GM10266 (cell line): ENCODE measurements at regions not wholly inside any gene's neighbourhood (a gene's known extent, or its start where the extent isn't known, plus 50 kb on each side); places are given as distances from the start of the nearest gene placed in this dataset.

ENCODE experiments used
- DNase-seq: peaks from one replicate; pipeline ENCODE4 v3.0.0; 2012; ENCODE audit errors: extremely low spot score
- TF ChIP-seq, protein P1 (sequence below): IDR thresholded peaks from 2 replicates; pipeline ENCODE4 v1.5.1; 2012; ENCODE audit warnings: mild to moderate bottlenecking, low read depth; ENCODE audit not compliant: control insufficient read depth, insufficient read depth; ENCODE audit errors: missing control alignments

DNA sequence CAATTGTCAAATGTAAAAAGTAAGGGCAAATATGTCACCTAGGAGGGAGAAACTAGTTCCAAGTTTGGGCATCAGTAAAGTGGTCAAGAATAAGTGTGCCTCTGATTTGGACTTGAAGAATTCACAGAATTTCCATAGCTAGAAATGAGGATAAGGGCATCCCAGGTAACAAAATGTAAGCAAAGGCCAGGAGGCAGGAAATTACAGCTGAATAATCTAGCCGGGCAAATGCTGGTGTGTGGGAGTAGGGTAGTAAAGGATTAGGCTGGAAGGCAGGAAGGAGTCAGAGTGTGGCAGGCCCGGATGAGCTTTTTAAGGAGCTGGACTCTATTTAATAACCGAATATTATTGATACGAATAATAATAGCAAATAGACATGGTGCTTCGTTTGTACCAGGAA is 144.9 kb upstream of the EGFLAM start:
- TF ChIP-seq, protein P1, sequence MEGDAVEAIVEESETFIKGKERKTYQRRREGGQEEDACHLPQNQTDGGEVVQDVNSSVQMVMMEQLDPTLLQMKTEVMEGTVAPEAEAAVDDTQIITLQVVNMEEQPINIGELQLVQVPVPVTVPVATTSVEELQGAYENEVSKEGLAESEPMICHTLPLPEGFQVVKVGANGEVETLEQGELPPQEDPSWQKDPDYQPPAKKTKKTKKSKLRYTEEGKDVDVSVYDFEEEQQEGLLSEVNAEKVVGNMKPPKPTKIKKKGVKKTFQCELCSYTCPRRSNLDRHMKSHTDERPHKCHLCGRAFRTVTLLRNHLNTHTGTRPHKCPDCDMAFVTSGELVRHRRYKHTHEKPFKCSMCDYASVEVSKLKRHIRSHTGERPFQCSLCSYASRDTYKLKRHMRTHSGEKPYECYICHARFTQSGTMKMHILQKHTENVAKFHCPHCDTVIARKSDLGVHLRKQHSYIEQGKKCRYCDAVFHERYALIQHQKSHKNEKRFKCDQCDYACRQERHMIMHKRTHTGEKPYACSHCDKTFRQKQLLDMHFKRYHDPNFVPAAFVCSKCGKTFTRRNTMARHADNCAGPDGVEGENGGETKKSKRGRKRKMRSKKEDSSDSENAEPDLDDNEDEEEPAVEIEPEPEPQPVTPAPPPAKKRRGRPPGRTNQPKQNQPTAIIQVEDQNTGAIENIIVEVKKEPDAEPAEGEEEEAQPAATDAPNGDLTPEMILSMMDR = no peak
- no peak for DNase-seq

GRCh38 chr5:38112938-38113337 is 145.4 kb upstream of the EGFLAM start:
- TF ChIP-seq, protein P1 = no peak
- no peak for DNase-seq

DNA sequence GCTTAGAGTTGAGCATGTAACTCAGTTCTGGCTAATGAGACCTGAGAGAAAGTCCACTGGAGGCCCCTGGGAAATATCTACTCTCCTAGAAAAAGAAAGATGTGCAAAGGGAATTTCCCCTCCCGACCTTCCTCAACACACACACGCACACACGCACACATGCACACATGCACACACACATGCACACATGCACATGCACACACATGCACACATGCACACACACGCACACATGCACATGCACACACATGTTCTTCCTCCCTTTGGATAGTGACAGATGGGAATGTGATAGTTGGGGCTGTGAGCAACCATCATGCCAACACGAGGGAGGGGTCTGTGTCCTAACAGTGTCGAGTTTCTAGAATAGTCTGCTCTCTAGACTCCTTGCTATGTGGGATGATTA is 148.2 kb upstream of the EGFLAM start:
- DNase-seq = no peak
- TF ChIP-seq, protein P1 = no peak

- no peak for DNase-seq
- TF ChIP-seq, protein P1 = no peak
Measured at GRCh38 chr5:38107096-38107495, 151.3 kb upstream of the EGFLAM start.

DNA sequence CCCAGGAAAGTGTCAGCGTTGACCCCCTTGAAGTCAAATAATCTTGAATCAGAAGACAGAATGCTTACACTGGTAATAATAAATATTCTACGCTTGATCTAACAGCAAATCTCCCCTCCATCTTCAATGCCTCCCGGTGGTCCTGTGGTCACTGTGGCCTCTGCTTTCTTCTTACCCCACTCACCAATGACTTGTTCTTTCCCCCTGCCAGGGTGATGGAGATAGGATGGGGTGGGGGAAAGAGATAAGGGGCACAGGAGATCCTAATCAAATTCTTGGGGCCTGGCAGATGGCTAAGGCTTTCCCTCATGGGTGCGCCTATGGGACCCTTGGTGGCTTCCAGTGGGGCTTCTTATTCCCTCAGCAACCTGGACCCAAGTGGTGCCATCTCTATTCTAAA is 152.6 kb upstream of the EGFLAM start:
- no peak for DNase-seq
- TF ChIP-seq, protein P1 = no peak

DNA sequence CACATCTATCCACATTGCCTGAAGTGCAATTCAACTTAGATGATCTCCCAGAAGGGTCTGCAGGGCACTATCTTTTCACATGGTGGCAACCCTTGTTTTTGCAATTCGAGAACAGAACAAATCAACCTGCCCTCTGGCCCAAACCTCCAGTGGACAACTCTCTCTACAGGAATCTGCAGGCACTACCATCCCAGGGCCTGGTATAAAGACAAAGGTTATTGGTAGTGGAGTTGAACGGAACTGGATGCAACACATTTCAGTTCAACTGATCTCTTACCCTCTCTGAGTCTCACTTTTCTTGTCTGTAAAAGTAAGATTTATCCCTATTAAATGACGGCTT is 153.2 kb upstream of the EGFLAM start:
- TF ChIP-seq, protein P1 = no peak
- no peak for DNase-seq

- TF ChIP-seq, protein P1 = no peak
- DNase-seq = no peak
Measured at GRCh38 chr5:38104497-38105230, 153.7 kb upstream of the EGFLAM start.
